EL (cell line): ENCODE measurements at regions not wholly inside any gene's neighbourhood (a gene's known extent, or its start where the extent isn't known, plus 50 kb on each side); places are given as distances from the start of the nearest gene placed in this dataset.

ENCODE experiments used
- DNase-seq: peaks from one replicate; pipeline ENCODE4 v3.0.0-alpha.2; 2016

GRCh38 chr10:70939441-70940003 lies 51.2 kb upstream of the PCBD1 start:
- DNase-seq = no peak

GRCh38 chr10:70940834-70941568 lies 52.6 kb upstream of the PCBD1 start:
- DNase-seq = no peak

GRCh38 chr10:70942125-70942524 lies 53.8 kb upstream of the PCBD1 start:
- no peak for DNase-seq

- no peak for DNase-seq
Observed at GRCh38 chr10:70942725-70943124, 54.4 kb upstream of the PCBD1 start.

- no peak for DNase-seq
Observed at GRCh38 chr10:70943249-70943648, 54.9 kb upstream of the PCBD1 start.

- DNase-seq = no peak
Observed at GRCh38 chr10:70943841-70944466, 55.6 kb upstream of the PCBD1 start.

- no peak for DNase-seq
Observed at GRCh38 chr10:70950037-70950436, 61.7 kb upstream of the PCBD1 start.

- no peak for DNase-seq
Observed at GRCh38 chr10:70950801-70951200, 62.4 kb upstream of the PCBD1 start.

GRCh38 chr10:70952401-70952800 lies 64.0 kb upstream of the PCBD1 start:
- no peak for DNase-seq

- DNase-seq = no peak
Observed at GRCh38 chr10:70952921-70953320, 64.6 kb upstream of the PCBD1 start.

GRCh38 chr10:70954381-70955176 lies 66.2 kb upstream of the PCBD1 start:
- DNase-seq = no peak

- no peak for DNase-seq
Observed at GRCh38 chr10:70956029-70956759, 67.8 kb upstream of the PCBD1 start.

GRCh38 chr10:70958396-70958795 lies 70.0 kb upstream of the PCBD1 start:
- no peak for DNase-seq

- DNase-seq = no peak
Observed at GRCh38 chr10:70960316-70960715, 72.0 kb upstream of the PCBD1 start.

GRCh38 chr10:70960783-70961570 lies 72.6 kb upstream of the PCBD1 start:
- no peak for DNase-seq

GRCh38 chr10:70962686-70963085 lies 74.3 kb upstream of the PCBD1 start:
- no peak for DNase-seq

- DNase-seq = no peak
Observed at GRCh38 chr10:70963271-70963670, 74.9 kb upstream of the PCBD1 start.

- no peak for DNase-seq
Observed at GRCh38 chr10:70964245-70964644, 75.9 kb upstream of the PCBD1 start.

- no peak for DNase-seq
Observed at GRCh38 chr10:70964881-70965280, 76.5 kb upstream of the PCBD1 start.

- no peak for DNase-seq
Observed at GRCh38 chr10:70965566-70965965, 77.2 kb upstream of the PCBD1 start.

- DNase-seq = no peak
Observed at GRCh38 chr10:70966646-70967553, 78.5 kb upstream of the PCBD1 start.
